GM12892 (cell line): ENCODE measurements at regions not wholly inside any gene's neighbourhood (a gene's known extent, or its start where the extent isn't known, plus 50 kb on each side); places are given as distances from the start of the nearest gene placed in this dataset.

Experiments used
- POLR2A ChIP-seq: IDR thresholded peaks from 2 replicates; pipeline ENCODE4 v1.6.1; 2011; ENCODE audit warnings: low read depth, low read length, control low read depth
- TAF1 ChIP-seq: IDR thresholded peaks from 2 replicates; pipeline ENCODE4 v1.6.1; 2011; ENCODE audit warnings: low read depth, mild to moderate bottlenecking, control low read depth, low read length, borderline replicate concordance

GRCh38 chr4:54365691-54366090, 136.6 kb downstream of the PDGFRA start:
- TF ChIP-seq POLR2A (no peak), TAF1 (no peak)
